K562 (cell line): ENCODE measurements at regions not wholly inside any gene's neighbourhood (a gene's known extent, or its start where the extent isn't known, plus 50 kb on each side); places are given as distances from the start of the nearest gene placed in this dataset.
"Not testable (repeated sequence)": the region's sequence is repeated elsewhere in the genome, so short reads cannot be mapped to it uniquely, and the experiment has no call there.

ENCODE experiments used
- GABPB1 ChIP-seq: sonication (generic); formaldehyde crosslinking; IDR thresholded peaks from 2 replicates; pipeline ENCODE4 v1.8.0; 2022; ENCODE audit warnings: mild to moderate bottlenecking, missing genetic modification reagents
- KAT2B ChIP-seq: IDR thresholded peaks from one replicate; pipeline ENCODE4 v1.6.1; 2012; ENCODE audit warnings: low read depth, mild to moderate bottlenecking, control low read depth, inconsistent platforms, low read length, moderate library complexity
- RCOR1 ChIP-seq, 2 experiments: IDR thresholded peaks; 2 replicates each; pipeline ENCODE4 v1.6.1; 2012; ENCODE audit warnings: low read depth in 2 of 2, low read length in 2 of 2, borderline replicate concordance in 1 of 2, improper control_type of control experiment in 1 of 2
- ZFX ChIP-seq: sonication (generic); formaldehyde crosslinking; IDR thresholded peaks from 2 replicates; pipeline ENCODE4 v1.8.0; 2022; ENCODE audit warnings: mild to moderate bottlenecking, missing genetic modification reagents, moderate library complexity
- ZKSCAN1 ChIP-seq: fragments of 150-350 bp; IDR thresholded peaks from 2 replicates; pipeline ENCODE4 v1.6.1; 2016; ENCODE audit warnings: low read depth, low read length
- TF ChIP-seq, protein P1 (sequence below): fragments of 450-650 bp; formaldehyde crosslinking; IDR thresholded peaks from 2 replicates; pipeline ENCODE4 v1.4.0; 2022; ENCODE audit warnings: missing genetic modification characterization
- TF ChIP-seq, protein P2 (sequence below), 3 experiments: IDR thresholded peaks in 2 of 3; conservative IDR thresholded peaks in 1 of 3; 2 replicates each; pipeline ENCODE4 v1.5.1; 2011 to 2012; ENCODE audit warnings: low read length in 3 of 3, mild to moderate bottlenecking in 3 of 3, control low read depth in 2 of 3, improper control_type of control experiment in 1 of 3, inconsistent platforms in 1 of 3, low read depth in 1 of 3, mixed read lengths in 1 of 3, moderate library complexity in 1 of 3; ENCODE audit not compliant: insufficient read depth in 2 of 3

DNA sequence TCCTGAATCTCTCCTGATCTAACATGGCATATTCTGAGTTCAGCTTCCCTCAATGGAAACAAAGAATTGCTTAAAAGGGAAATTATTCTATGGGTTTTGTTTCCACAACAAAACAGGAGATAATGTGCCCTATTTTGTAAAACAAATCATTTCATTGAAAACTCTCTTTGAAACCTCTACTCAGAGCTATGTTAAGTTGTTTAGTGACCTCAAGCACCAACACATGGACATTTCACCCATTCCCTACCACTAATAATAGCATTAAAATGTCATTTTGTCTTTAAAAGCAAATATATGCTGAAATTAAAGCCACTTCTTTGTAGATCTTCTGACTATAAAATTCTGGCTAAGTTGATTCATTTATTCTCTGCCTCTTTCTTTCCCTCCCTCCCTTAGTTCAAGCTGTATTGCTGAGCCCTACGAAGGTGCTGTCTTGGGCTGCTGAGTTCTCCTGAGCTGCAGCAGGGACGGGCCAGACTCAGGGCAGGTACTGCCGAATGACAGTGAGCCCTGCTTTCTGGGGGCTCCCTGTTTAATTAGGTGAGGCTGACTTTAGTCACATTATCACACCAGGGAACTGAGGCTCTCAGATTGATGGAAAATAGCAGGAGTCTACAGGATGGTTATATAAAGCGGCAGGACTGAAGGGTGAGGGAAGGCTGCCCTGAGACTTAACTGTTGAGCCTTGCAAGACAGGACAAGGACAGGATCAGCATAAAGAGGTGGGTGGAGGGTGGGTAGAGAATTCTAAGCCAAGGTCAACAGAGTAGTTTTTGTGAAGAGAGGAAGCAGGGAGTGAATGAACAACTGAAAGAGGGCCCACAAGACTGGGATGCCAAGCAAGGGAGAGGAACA lies 1685.1 kb downstream of the SPATA31A7 start:
- TF ChIP-seq GABPB1 (CRISPR knock-in tag); RCOR1 (IDR thresholded peaks at IDR 0.05; ENCODE audit: borderline replicate concordance in 1 of 2, low read depth in 2 of 2, low read length in 2 of 2); ZFX (CRISPR knock-in tag); ZKSCAN1; KAT2B: not testable (repeated sequence)
- TF ChIP-seq, protein P1, sequence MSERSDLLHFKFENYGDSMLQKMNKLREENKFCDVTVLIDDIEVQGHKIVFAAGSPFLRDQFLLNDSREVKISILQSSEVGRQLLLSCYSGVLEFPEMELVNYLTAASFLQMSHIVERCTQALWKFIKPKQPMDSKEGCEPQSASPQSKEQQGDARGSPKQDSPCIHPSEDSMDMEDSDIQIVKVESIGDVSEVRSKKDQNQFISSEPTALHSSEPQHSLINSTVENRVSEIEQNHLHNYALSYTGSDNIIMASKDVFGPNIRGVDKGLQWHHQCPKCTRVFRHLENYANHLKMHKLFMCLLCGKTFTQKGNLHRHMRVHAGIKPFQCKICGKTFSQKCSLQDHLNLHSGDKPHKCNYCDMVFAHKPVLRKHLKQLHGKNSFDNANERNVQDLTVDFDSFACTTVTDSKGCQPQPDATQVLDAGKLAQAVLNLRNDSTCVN (CRISPR knock-in tag) = not testable (repeated sequence)
- TF ChIP-seq, protein P2, sequence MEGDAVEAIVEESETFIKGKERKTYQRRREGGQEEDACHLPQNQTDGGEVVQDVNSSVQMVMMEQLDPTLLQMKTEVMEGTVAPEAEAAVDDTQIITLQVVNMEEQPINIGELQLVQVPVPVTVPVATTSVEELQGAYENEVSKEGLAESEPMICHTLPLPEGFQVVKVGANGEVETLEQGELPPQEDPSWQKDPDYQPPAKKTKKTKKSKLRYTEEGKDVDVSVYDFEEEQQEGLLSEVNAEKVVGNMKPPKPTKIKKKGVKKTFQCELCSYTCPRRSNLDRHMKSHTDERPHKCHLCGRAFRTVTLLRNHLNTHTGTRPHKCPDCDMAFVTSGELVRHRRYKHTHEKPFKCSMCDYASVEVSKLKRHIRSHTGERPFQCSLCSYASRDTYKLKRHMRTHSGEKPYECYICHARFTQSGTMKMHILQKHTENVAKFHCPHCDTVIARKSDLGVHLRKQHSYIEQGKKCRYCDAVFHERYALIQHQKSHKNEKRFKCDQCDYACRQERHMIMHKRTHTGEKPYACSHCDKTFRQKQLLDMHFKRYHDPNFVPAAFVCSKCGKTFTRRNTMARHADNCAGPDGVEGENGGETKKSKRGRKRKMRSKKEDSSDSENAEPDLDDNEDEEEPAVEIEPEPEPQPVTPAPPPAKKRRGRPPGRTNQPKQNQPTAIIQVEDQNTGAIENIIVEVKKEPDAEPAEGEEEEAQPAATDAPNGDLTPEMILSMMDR (IDR thresholded peaks at IDR 0.05 in 2 of 3, conservative IDR thresholded peaks at IDR 0.05 in 1 of 3; ENCODE audit: insufficient read depth in 2 of 3, low read depth in 1 of 3, low read length in 3 of 3) = not testable (repeated sequence)
